Lower lobe of right lung (tissue), 2 donors: ENCODE measurements at regions not wholly inside any gene's neighbourhood (a gene's known extent, or its start where the extent isn't known, plus 50 kb on each side); places are given as distances from the start of the nearest gene placed in this dataset.

Source experiments
- ATAC-seq, 2 donors: fragments of 200-7000 bp; cut with Tn5 transposase; one replicate each; pipeline ENCODE4 v1.9.1; 2020 to 2022; ENCODE audit warnings: mild to moderate bottlenecking in 2 of 2, moderate library complexity in 2 of 2
- DNase-seq: peaks from one replicate; pipeline ENCODE4 v3.0.0-alpha.2; 2020
- H3K27ac ChIP-seq: fragments of 200-600 bp; one replicate; pipeline ENCODE4 v1.8.0; 2022
- H3K27me3 ChIP-seq: fragments of 200-600 bp; one replicate; pipeline ENCODE4 v1.8.0; 2022; ENCODE audit warnings: low read depth
- H3K36me3 ChIP-seq: fragments of 200-600 bp; one replicate; pipeline ENCODE4 v1.8.0; 2022; ENCODE audit warnings: mild to moderate bottlenecking
- H3K4me1 ChIP-seq: fragments of 200-600 bp; one replicate; pipeline ENCODE4 v1.8.0; 2022
- H3K4me3 ChIP-seq: fragments of 200-600 bp; one replicate; pipeline ENCODE4 v1.8.0; 2022; ENCODE audit warnings: mild to moderate bottlenecking
- H3K9me3 ChIP-seq: fragments of 200-600 bp; one replicate; pipeline ENCODE4 v1.8.0; 2022
- CTCF ChIP-seq: fragments of 200-600 bp; IDR thresholded peaks from one replicate; pipeline ENCODE4 v1.8.0; 2022; ENCODE audit warnings: antibody characterized with exemption, mild to moderate bottlenecking
- intact Hi-C: fragments of 100-400 bp; cut with DNase I; formaldehyde crosslinking; loops from one replicate; pipeline ENCODE4 v1.11.0; 2022
- donor health status: DM: no; HTN: yes; CAD: no; lungs with severe emphysema.

- Histone ChIP-seq H3K9me3 (no peaks in the 10 kb centered on the region), H3K4me1 (no peaks in the 10 kb centered on the region), H3K4me3 (no peak overlapping the region), H3K27me3 (peaks cover 5% of the 10 kb centered on the region), H3K27ac (no peak overlapping the region), H3K36me3 (no peaks in the 10 kb centered on the region)
- no peak for DNase-seq
- no peak for TF ChIP-seq CTCF
- intact Hi-C loops, result no loop called here
- ATAC-seq, result no peak
These were observed 346.6 kb downstream of the MN1 start for GRCh38 chr22:27454807-27455450.

GRCh38 chr22:27455526-27455925 lies 346.0 kb downstream of the MN1 start:
- Histone ChIP-seq H3K4me3 (no peak overlapping the region), H3K9me3 (no peaks in the 10 kb centered on the region), H3K27ac (no peak overlapping the region), H3K27me3 (peaks cover 5% of the 10 kb centered on the region), H3K4me1 (no peaks in the 10 kb centered on the region), H3K36me3 (no peaks in the 10 kb centered on the region)
- intact Hi-C loops, result no loop called here
- ATAC-seq (no peak), DNase-seq (no peak)
- TF ChIP-seq CTCF, result no peak

GRCh38 chr22:27456696-27457503 lies 344.7 kb downstream of the MN1 start:
- TF ChIP-seq CTCF, result no peak
- Histone ChIP-seq H3K36me3 (no peaks in the 10 kb centered on the region), H3K9me3 (no peaks in the 10 kb centered on the region), H3K4me3 (no peak overlapping the region), H3K4me1 (no peaks in the 10 kb centered on the region), H3K27ac (no peak overlapping the region), H3K27me3 (peaks cover 5% of the 10 kb centered on the region)
- DNase-seq (no peak), ATAC-seq (no peak)
- intact Hi-C loops, result no loop called here

- no peaks in the 10 kb centered on the region for H3K4me1 ChIP-seq
- H3K36me3 ChIP-seq, result no peaks in the 10 kb centered on the region
- DNase-seq, result no peak
- H3K27me3 ChIP-seq, result peaks cover 5% of the 10 kb centered on the region
- TF ChIP-seq CTCF, result no peak
- no peak for ATAC-seq
- H3K27ac ChIP-seq, result no peak overlapping the region
- intact Hi-C loops, result no loop called here
- H3K4me3 ChIP-seq, result no peak overlapping the region
- no peaks in the 10 kb centered on the region for H3K9me3 ChIP-seq
These were observed 341.6 kb downstream of the MN1 start for GRCh38 chr22:27459999-27460398.

GRCh38 chr22:27460591-27461347 lies 340.8 kb downstream of the MN1 start:
- no peak for DNase-seq
- Histone ChIP-seq H3K4me3 (no peak overlapping the region), H3K27ac (no peak overlapping the region), H3K27me3 (peaks cover 1% of the 10 kb centered on the region), H3K36me3 (no peaks in the 10 kb centered on the region), H3K9me3 (no peaks in the 10 kb centered on the region), H3K4me1 (no peaks in the 10 kb centered on the region)
- intact Hi-C loops, result no loop called here
- ATAC-seq, result no peak
- no peak for TF ChIP-seq CTCF
